CD4-positive, alpha-beta T cell treated with Interleukin-1 beta for 1 hour (primary cell): ENCODE measurements at regions not wholly inside any gene's neighbourhood (a gene's known extent, or its start where the extent isn't known, plus 50 kb on each side); places are given as distances from the start of the nearest gene placed in this dataset.

Source experiments
- DNase-seq, 2 donors: peaks; one replicate each; pipeline ENCODE4 v3.0.0-alpha.2; 2020 to 2022

DNA sequence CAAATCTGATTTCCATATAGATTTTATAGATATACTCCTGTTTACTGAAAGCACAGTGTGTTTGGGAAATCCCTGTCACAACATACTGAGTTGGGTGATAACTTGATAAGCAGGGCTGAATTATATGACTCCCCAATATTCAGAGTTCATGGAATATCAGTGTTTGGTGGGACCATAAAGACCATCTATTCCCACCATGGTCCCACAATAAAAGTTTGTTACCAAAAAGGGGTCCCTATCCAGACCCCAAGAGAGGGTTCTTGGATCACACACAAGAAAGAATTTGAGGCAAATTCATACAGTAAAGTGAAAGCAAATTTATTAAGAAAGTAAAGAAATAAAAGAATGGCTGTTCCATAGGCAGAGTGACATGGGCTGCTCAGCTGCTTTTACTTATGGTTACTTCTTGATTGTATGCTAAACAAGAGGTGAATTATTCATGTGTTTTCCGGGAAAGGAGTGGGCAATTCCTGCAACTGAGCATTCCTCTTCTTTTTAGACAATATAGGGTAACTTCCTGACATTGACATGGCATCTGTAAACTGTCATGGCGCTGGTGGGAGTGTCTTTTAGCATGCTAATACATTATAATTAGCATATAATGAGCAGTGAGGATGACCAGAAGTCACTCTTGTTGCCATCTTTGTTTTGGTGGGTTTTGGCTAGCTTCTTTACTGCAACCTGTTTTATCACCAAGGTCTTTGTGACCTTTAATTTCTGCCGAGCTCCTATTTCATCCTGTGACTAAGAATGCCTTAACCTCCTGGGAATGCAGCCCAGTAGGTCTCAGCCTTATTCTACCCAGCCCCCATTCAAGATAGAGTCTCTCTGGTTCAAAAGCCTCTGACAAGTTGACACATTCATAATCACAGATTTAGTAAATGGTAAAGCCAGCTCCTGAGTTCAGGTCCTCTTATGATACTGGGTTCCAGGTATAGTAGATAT, 240.6 kb upstream of the PDGFD start:
- DNase-seq = no peak

DNA sequence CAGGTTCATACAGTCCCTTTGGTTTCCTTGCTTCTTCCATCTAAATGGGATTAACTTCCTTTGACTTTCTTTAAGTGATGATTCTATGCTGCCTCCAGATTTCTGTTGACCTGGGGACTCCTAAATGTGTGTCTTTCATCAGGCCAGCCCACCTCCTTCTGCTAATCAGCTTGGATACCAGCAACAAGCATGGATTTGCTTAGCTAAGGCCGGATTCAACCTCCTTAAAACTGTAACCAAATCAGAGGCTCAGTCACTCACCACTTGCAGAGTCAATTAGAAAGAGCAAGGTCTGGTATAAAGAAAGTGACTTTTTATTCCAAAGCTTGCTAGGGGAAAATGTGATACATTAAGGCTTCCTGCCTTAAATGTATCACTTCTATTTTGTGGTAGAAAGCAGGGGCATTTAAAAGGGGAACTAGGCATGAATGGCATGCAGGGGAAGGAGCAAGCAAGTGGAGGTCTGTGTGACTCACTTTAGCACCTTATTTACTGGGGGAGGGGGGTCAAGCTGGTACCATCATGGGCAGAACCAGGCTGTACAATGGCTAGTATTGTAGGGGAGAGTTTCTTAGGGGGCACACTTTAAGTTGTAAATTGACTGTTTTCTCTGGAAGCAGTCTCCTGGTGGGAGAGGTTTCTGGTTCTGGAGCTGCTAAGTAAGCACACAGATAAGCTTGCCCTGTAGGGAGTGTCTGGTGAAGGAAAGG, 239.0 kb upstream of the PDGFD start:
- no peak for DNase-seq

GRCh38 chr11:104394508-104394907, 230.6 kb upstream of the PDGFD start:
- no peak for DNase-seq

DNA sequence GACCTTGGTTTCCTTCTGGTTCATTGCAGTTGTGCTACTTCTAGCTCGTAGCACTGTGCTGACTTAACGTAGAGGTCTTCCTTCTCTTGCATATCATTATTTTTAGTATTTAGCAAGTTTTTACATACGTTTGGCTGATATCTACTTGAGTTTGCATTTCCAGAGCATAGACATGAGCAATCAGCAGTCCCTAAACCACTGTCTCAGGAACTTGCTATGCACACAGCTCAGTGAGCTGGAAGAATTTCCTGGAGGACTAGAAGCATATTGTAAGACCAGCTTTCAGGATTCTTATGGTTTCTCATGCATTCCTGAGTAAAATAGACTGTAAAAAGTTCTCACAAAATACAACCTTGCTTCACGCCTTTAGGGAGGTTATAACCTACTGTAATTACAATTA, 226.7 kb upstream of the PDGFD start:
- no peak for DNase-seq

GRCh38 chr11:104385884-104386283, 221.9 kb upstream of the PDGFD start:
- DNase-seq = no peak

GRCh38 chr11:104380358-104380757, 216.4 kb upstream of the PDGFD start:
- no peak for DNase-seq

- no peak for DNase-seq
These were observed 208.2 kb upstream of the PDGFD start for GRCh38 chr11:104372111-104372510.

GRCh38 chr11:104370478-104370877, 206.5 kb upstream of the PDGFD start:
- DNase-seq = no peak

DNA sequence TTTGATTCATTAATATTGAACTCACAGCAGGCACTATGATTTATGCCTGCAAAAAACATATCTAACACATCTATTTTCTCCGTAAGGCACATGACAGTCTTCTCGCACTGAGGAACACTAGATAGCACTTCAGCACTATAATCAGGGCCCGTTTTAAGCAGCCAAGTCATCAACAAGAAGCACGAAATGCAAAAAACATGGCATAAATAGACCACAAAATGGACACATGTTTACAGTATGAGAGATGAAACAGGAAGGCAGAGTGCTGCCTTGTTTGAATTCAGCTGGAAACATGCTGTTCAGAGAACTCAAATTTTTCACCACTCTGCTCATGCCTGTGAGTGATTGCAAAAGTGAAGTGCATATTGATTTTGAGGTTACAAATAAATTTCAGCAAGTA, 205.8 kb upstream of the PDGFD start:
- DNase-seq = no peak

- no peak for DNase-seq
These were observed 202.4 kb upstream of the PDGFD start for GRCh38 chr11:104366321-104366734.

- no peak for DNase-seq
These were observed 201.7 kb upstream of the PDGFD start for GRCh38 chr11:104365676-104366075.

GRCh38 chr11:104361975-104362374, 198.0 kb upstream of the PDGFD start:
- DNase-seq = no peak

DNA sequence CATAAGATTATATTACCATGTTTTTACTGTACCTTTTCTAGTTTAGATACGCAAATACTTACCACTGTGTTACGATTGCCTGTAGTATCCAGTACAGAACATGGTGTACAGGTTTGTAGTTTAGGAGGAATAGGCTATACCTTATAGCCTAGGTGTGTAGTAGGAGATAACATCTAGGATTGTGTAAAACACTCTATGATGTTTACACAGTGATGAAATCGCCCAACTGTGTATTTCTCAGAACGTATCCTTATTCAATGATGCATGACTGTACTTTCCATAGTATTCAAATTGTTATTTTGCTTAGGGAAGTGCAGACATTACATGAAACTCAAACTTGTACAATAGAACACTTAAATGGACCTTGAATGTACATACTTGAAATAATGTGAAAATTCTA, 188.1 kb upstream of the PDGFD start:
- DNase-seq = no peak

DNA sequence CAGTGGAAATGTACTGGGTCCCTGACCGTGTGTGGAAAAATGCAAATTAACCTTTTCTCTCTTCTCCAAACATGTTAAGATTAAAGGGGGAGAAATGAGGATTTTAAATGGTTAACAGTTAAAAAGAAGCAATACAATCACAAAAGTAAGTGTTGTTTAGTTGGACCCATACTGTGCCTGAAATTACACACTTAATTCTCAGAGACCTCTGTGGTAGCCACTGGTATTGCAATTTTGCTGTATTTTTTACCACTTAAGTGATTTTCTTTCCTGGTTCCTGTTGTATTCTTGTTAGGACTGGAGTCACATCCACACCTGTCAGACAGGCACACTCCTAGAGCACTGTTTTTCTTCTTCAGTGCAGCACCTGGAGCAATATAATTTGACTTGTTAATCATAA, 179.6 kb upstream of the PDGFD start:
- DNase-seq = no peak

GRCh38 chr11:104340590-104340989, 176.6 kb upstream of the PDGFD start:
- DNase-seq = no peak

DNA sequence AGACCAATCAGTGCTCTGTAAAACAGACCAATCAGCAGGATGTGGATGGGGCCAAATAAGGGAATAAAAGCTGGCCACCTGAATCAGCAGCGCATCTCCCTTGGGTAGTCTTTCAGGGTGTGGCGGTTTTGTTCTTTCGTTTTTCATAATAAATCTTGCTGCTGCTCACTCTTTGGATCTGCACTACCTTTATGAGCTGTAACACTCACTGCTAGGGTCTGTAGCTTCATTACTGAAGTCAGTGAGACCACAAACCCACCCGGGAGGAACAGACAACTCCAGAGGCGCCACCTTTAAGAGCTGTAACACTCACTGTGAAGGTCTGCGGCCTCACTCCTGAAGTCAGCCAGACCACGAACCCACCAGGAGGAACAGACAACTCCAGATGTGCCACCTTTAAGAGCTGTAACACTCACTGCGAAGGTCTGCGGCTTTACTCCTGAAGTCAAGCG, 175.5 kb upstream of the PDGFD start:
- DNase-seq = no peak

DNA sequence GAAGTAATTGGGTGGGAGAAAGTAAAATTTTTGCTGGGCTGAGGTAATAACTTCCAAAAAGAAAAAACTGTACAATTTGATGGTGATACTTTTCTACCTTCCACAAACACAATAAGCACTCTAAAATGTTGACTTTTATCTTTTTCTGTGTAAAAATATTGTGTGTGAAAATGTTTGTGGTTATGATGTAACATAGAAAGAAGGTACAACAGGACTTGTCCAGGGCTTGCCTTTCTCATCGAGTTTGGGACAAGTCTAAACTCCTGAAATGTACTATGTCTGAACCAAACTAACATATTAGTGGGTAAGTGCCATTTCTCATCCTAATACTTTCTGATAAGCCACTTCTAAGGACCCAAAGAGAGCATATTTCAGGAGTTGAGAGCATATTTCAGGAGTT, 174.2 kb upstream of the PDGFD start:
- DNase-seq = no peak

- DNase-seq = no peak
These were observed 173.3 kb upstream of the PDGFD start for GRCh38 chr11:104337273-104337672.

DNA sequence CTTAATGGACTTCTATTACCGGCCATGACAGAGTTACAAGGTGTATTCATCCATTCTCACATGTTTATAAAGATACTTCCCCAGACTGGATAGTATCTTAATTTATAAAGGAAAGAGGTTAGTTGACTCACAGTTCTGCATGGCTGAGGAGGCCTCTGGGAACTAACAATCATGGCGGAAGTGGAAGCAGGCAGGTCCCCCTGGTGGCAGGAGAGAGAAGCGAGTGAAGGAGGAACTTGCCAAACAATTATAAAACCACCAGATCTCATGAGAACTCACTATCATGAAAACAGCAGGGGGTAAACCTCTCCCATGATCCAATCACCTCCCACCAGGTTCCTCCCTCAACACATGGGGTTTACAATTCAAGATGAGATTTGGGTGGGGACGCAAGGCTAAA, 170.0 kb upstream of the PDGFD start:
- peak in 1 of 2 donors; percentile 3 for DNase-seq

- DNase-seq = no peak
These were observed 168.2 kb upstream of the PDGFD start for GRCh38 chr11:104332110-104332509.

- DNase-seq = no peak
These were observed 165.2 kb upstream of the PDGFD start for GRCh38 chr11:104329078-104329665.

GRCh38 chr11:104328512-104328907, 164.6 kb upstream of the PDGFD start:
- no peak for DNase-seq

- no peak for DNase-seq
These were observed 164.0 kb upstream of the PDGFD start for GRCh38 chr11:104327861-104328511.
